CD4-positive, alpha-beta memory T cell (primary cell): ENCODE measurements at regions not wholly inside any gene's neighbourhood (a gene's known extent, or its start where the extent isn't known, plus 50 kb on each side); places are given as distances from the start of the nearest gene placed in this dataset.

Experiments
- CTCF ChIA-PET: fragments of 350-600 bp; sonication (Branson Sonifier 250); formaldehyde crosslinking; loops from one replicate; lab custom pipeline; 2021; ENCODE audit warnings: inconsistent platforms; ENCODE audit not compliant: partially characterized antibody; lab: Charles Lee
- POLR2A ChIA-PET: fragments of 350-600 bp; sonication (Branson Sonifier 250); formaldehyde crosslinking; loops from one replicate; lab custom pipeline; 2021; ENCODE audit not compliant: partially characterized antibody; lab: Charles Lee
- DNase-seq, 5 donors: peaks; one replicate each; pipeline versions ENCODE4 v3.0.0 to v3.0.0-alpha.2; 2020 to 2022; ENCODE audit warnings: mixed read lengths in 1 of 5
- H3K27ac ChIP-seq: one replicate; pipeline ENCODE4 v1.7.0; 2013; ENCODE audit warnings: low read depth, low read length
- H3K27me3 ChIP-seq: 2 replicates; pipeline ENCODE4 v1.7.0; 2013; ENCODE audit warnings: mild to moderate bottlenecking, low read length, moderate library complexity; ENCODE audit not compliant: insufficient read depth
- H3K36me3 ChIP-seq: 2 replicates; pipeline ENCODE4 v1.7.0; 2013; ENCODE audit warnings: mild to moderate bottlenecking, low read length, moderate library complexity; ENCODE audit not compliant: insufficient read depth
- H3K4me1 ChIP-seq: 2 replicates; pipeline ENCODE4 v1.7.0; 2013; ENCODE audit warnings: mild to moderate bottlenecking, low read length, moderate library complexity; ENCODE audit not compliant: insufficient read depth
- H3K4me3 ChIP-seq, 2 donors: one replicate each; pipeline ENCODE4 v1.7.0; 2013; ENCODE audit warnings: low read length in 2 of 2, mild to moderate bottlenecking in 1 of 2
- H3K9me3 ChIP-seq, 2 donors: one replicate each; pipeline ENCODE4 v1.7.0; 2013; ENCODE audit warnings: low read length in 2 of 2, control low read depth in 1 of 2; ENCODE audit not compliant: control insufficient read depth in 1 of 2
- H3K27ac Mint-ChIP-seq, 7 donors: one replicate each; pipeline ENCODE4 v1.8.0; 2020 to 2021; ENCODE audit warnings: mixed read lengths in 7 of 7, mild to moderate bottlenecking in 6 of 7, inconsistent platforms in 3 of 7, moderate library complexity in 3 of 7
- H3K27me3 Mint-ChIP-seq, 2 donors: one replicate each; pipeline ENCODE4 v1.8.0; 2020 to 2021; ENCODE audit warnings: mixed read lengths in 2 of 2
- H3K36me3 Mint-ChIP-seq, 2 donors: one replicate each; pipeline ENCODE4 v1.8.0; 2020 to 2021; ENCODE audit warnings: mixed read lengths in 2 of 2, inconsistent platforms in 1 of 2, mild to moderate bottlenecking in 1 of 2
- H3K4me1 Mint-ChIP-seq, 4 donors: one replicate each; pipeline ENCODE4 v1.8.0; 2020 to 2021; ENCODE audit warnings: mixed read lengths in 4 of 4, mild to moderate bottlenecking in 1 of 4
- H3K4me3 Mint-ChIP-seq, 8 donors: one replicate each; pipeline ENCODE4 v1.8.0; 2020 to 2021; ENCODE audit warnings: mixed read lengths in 8 of 8, mild to moderate bottlenecking in 7 of 8, moderate library complexity in 6 of 8, inconsistent platforms in 3 of 8
- H3K9me3 Mint-ChIP-seq, 8 donors: one replicate each; pipeline ENCODE4 v1.8.0; 2020 to 2021; ENCODE audit warnings: mixed read lengths in 8 of 8, mild to moderate bottlenecking in 5 of 8, inconsistent platforms in 3 of 8, moderate library complexity in 1 of 8
- intact Hi-C: fragments of 100-400 bp; cut with micrococcal nuclease; formaldehyde crosslinking; loops from one replicate; pipeline ENCODE4 v1.15.1; 2023

DNA sequence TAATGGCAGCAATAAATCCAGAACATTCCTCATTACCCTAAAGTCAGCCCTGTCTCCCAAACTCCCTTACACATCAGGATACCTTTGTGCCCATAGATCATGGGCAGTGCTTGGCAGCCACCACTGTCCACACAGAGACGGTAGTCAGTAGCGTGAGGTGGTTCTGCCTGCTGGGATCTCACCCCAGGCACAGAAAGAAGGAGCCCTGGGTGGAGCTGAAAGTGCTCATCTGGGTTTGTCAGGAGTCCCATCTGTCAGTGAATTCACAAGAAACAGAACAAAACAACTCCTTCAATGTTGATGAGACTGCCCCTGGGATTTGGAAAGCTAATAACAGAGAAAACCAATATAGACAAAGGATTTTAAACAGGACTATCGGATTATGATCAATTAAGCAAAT is 90.2 kb upstream of the PRSS58 start:
- H3K9me3 ChIP-seq: no peaks in the 10 kb centered on the region
- intact Hi-C loops: no loop called here
- DNase-seq: no peak
- Mint-ChIP-seq H3K27me3 (peaks cover 0 to 1% of the 10 kb centered on the region in 2 donors), H3K9me3 (peaks cover 0 to 1% (median 0%) of the 10 kb centered on the region in 8 donors), H3K27ac (peak overlapping the region in 2 of 7 donors; percentile 22 to 23), H3K4me3 (peak overlapping the region in 2 of 8 donors; percentile 6 to 22), H3K36me3 (no peaks in the 10 kb centered on the region), H3K4me1 (peaks cover 11 to 51% (median 21%) of the 10 kb centered on the region in 4 donors)
- ChIA-PET CTCF (interaction anchor here (1.2 kb wide), 1 partner anchor 28 kb away, joined by 3 read pairs; no protein-coding TSS in a partner anchor), POLR2A (interaction anchor here (1.3 to 9.5 kb wide), 5 partner anchors 13 to 462 kb away, joined by 3 to 153 read pairs (median 3); no protein-coding TSS in a partner anchor)
- H3K4me3 ChIP-seq: no peak overlapping the region
- H3K36me3 ChIP-seq: no peaks in the 10 kb centered on the region
- peaks cover 39% of the 10 kb centered on the region for H3K4me1 ChIP-seq
- no peaks in the 10 kb centered on the region for H3K27me3 ChIP-seq
- H3K27ac ChIP-seq: no peak overlapping the region

DNA sequence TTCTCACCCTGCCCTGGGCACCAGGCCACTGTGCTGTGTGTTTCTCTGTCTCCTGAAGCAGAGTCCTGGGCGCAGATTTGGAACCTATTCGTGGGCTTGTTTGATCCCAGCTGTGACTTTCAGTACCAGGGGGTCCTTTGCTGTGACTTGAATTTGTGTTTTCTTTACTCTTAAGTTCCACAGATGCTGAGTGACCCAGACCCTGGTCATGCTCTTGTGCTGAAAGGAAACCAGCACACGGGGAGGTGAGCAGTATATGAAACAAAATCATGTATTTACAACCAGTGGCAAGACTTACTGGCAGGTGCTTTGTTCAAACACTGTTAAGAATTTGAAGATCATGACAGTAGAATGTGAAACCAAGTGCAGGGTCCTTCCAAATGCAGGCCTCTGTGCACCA is 89.2 kb upstream of the PRSS58 start:
- Histone ChIP-seq H3K9me3 (no peaks in the 10 kb centered on the region), H3K4me3 (no peak overlapping the region), H3K27me3 (no peaks in the 10 kb centered on the region), H3K36me3 (no peaks in the 10 kb centered on the region), H3K4me1 (peaks cover 29% of the 10 kb centered on the region), H3K27ac (no peak overlapping the region)
- CTCF ChIA-PET: interaction anchor here (0.8 to 1.0 kb wide), 2 partner anchors 44 to 464 kb away, joined by 3 to 4 read pairs; no protein-coding TSS in a partner anchor
- DNase-seq: no peak
- Mint-ChIP-seq H3K27ac (peak overlapping the region in 2 of 7 donors; percentile 1 to 68), H3K4me3 (no peak overlapping the region), H3K36me3 (no peaks in the 10 kb centered on the region), H3K4me1 (peaks cover 4 to 43% (median 13%) of the 10 kb centered on the region in 4 donors), H3K27me3 (peaks cover 0 to 1% of the 10 kb centered on the region in 2 donors), H3K9me3 (peaks cover 0 to 1% (median 0%) of the 10 kb centered on the region in 8 donors)
- POLR2A ChIA-PET: interaction anchor here (1.3 to 9.5 kb wide), 3 partner anchors 12 to 462 kb away, joined by 3 to 153 read pairs (median 18); no protein-coding TSS in a partner anchor
- intact Hi-C loops: no loop called here

DNA sequence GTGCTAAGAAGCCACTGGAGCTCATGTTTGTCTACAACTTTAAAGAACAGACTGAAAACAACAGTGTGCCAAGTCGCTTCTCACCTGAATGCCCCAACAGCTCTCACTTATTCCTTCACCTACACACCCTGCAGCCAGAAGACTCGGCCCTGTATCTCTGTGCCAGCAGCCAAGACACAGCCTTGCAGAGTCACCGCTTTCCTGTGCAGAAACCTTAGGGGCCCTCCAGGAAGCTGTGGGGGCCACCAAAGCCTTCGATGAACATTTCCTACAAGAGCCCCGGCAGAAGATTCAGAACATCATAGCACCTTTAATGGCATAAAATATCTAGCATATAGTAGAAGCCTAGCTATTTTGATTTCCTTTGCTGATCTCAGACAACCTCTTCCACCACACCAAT is 88.0 kb upstream of the PRSS58 start:
- Mint-ChIP-seq H3K27me3 (peaks cover 0 to 3% of the 10 kb centered on the region in 2 donors), H3K4me3 (peak overlapping the region in 6 of 8 donors; percentile 2 to 75 (median 44)), H3K36me3 (no peaks in the 10 kb centered on the region), H3K4me1 (peaks cover 0 to 37% (median 9%) of the 10 kb centered on the region in 4 donors), H3K27ac (peak overlapping the region in 5 of 7 donors; percentile 6 to 84 (median 39)), H3K9me3 (peaks cover 0 to 1% (median 0%) of the 10 kb centered on the region in 8 donors)
- CTCF ChIA-PET: interaction anchor here (1.2 to 1.9 kb wide), 3 partner anchors 12 to 41 kb away, joined by 4 to 6 read pairs (median 5); no protein-coding TSS in a partner anchor
- intact Hi-C loops: loop anchor here (1.0 kb wide), 1 partner anchor 37 kb away; no protein-coding TSS in a partner anchor
- Histone ChIP-seq H3K27ac (peak overlapping the region; percentile 10), H3K9me3 (no peaks in the 10 kb centered on the region), H3K4me1 (peaks cover 25% of the 10 kb centered on the region), H3K36me3 (no peaks in the 10 kb centered on the region), H3K27me3 (no peaks in the 10 kb centered on the region), H3K4me3 (no peak overlapping the region)
- POLR2A ChIA-PET: interaction anchor here (1.1 to 9.5 kb wide), 4 partner anchors 37 to 463 kb away, joined by 6 to 153 read pairs (median 16); no protein-coding TSS in a partner anchor
- DNase-seq: peak in 3 of 5 donors; percentile 48 to 62 (median 55)

DNA sequence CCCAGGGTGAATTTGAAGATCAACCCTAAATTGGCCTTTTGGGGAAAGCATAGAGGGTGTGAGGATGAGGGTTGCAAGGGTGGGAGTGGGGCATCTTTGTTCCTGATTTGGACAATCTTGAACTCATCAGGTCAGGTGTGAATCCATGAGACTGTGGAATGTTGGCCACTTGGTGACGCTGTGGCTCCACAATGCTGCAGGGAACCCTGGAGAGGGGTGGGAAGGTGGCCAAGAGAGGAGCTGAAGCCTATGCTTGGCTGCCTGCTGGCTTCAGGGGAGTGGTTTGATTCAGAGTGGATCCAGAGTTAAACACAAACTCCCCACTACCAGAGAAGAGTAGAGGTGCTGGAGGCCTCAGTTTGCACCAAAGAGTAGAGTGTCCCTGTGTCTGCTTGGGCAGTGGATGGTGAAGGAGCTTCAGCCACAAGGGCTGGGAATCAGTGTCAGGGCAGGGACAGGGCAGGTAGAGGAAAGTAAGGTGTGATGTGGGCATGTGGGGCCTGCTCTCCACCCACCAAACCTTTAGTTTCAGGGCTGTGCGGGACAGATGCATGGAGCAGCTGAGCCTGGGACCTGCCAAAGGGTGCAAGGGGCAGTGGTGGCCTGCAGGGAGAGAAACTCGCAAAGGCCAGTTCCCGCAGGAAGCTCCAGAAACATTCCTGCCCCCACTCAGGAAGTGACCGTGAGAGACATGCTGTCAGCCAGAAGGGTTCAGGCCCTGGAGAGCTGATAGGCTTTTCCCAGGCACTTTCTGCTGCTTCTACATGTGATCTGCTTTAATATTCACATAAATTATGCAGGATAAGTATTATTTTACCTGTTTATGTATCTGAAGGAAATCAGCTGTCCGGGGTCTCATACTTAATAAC is 81.0 kb upstream of the PRSS58 start:
- peak overlapping the region in 2 of 8 donors; percentile 7 to 63 for H3K4me3 Mint-ChIP-seq
- DNase-seq: no peak
- intact Hi-C loops: no loop called here

DNA sequence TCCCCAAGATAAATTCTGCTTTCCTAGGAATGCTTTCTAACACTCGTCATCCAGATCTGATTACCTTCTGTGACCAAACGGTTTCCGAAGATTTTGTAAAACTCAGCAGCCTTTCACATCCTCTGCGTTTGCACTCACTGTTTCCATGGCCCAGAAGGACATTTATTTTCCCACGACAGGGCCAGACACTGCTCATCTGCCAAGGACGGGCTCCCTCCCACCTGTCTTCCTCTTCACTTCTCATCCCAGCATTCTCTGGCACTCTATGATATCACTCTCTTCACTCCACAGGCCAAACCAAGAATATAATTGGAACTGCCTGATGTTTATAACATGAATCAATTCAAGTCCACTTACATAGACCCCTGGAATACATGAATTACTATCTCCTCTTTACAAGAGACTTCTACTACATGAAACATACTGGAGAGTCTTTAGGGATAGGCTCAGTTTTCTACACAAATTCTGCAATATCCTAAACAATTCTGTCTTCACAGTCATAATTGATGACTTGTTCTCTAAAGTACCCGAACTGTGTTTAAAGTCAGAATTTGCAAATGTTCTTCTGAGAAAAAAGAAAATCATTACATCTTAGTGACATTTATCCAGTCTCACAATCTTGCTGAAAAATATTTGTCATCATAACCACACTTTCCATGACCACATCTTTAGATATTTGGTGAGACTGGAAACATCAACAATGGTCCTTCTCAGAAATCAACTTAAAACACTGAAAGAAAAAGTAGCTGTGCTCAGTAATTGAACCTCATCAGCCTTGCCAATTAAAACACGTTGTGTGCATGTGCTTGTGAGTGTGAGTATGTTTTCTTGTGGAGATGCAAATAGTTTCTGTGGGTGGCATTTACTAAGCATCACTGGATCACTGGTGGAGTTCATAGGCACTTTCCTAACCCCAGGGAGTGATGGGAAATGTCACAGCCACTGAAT is 79.5 kb upstream of the PRSS58 start:
- ChIA-PET CTCF (interaction anchor here (0.7 to 1.5 kb wide), 5 partner anchors 13 to 474 kb away, joined by 3 to 4 read pairs (median 3); no protein-coding TSS in a partner anchor), POLR2A (interaction anchor here (2.5 to 3.0 kb wide), 2 partner anchors 461 to 472 kb away, joined by 12 to 13 read pairs; no protein-coding TSS in a partner anchor)
- H3K27ac Mint-ChIP-seq: peak overlapping the region in 4 of 7 donors; percentile 23 to 73 (median 60)
- Histone ChIP-seq H3K36me3 (no peaks in the 10 kb centered on the region), H3K27me3 (no peaks in the 10 kb centered on the region), H3K4me1 (no peaks in the 10 kb centered on the region), H3K4me3 (no peak overlapping the region), H3K9me3 (no peaks in the 10 kb centered on the region), H3K27ac (no peak overlapping the region)
- peak overlapping the region in 5 of 8 donors; percentile 1 to 21 (median 2) for H3K4me3 Mint-ChIP-seq
- peaks cover 8 to 12% of the 10 kb centered on the region in 2 donors for H3K27me3 Mint-ChIP-seq
- intact Hi-C loops: no loop called here
- peaks cover 0 to 17% (median 6%) of the 10 kb centered on the region in 4 donors for H3K4me1 Mint-ChIP-seq
- DNase-seq: no peak
- H3K36me3 Mint-ChIP-seq: no peaks in the 10 kb centered on the region
- H3K9me3 Mint-ChIP-seq: no peaks in the 10 kb centered on the region

More for the DNA sequence above, 81.0 kb upstream of the PRSS58 start:
- Mint-ChIP-seq H3K4me1 (peaks cover 0 to 17% (median 6%) of the 10 kb centered on the region in 4 donors), H3K9me3 (peaks cover 0 to under 1% (median 0%) of the 10 kb centered on the region in 8 donors), H3K27ac (peak overlapping the region in 5 of 7 donors; percentile 21 to 68 (median 35)), H3K27me3 (peaks cover 6 to 9% of the 10 kb centered on the region in 2 donors), H3K36me3 (no peaks in the 10 kb centered on the region)
- ChIA-PET POLR2A (interaction anchor here (1.0 to 3.0 kb wide), 4 partner anchors 450 to 470 kb away, joined by 3 to 13 read pairs (median 8); no protein-coding TSS in a partner anchor), CTCF (interaction anchor here (0.8 to 1.7 kb wide), 4 partner anchors 12 to 20 kb away, joined by 3 to 7 read pairs (median 3); no protein-coding TSS in a partner anchor)
- Histone ChIP-seq H3K4me1 (no peaks in the 10 kb centered on the region), H3K27ac (no peak overlapping the region), H3K36me3 (no peaks in the 10 kb centered on the region), H3K4me3 (no peak overlapping the region), H3K27me3 (no peaks in the 10 kb centered on the region), H3K9me3 (no peaks in the 10 kb centered on the region)

DNA sequence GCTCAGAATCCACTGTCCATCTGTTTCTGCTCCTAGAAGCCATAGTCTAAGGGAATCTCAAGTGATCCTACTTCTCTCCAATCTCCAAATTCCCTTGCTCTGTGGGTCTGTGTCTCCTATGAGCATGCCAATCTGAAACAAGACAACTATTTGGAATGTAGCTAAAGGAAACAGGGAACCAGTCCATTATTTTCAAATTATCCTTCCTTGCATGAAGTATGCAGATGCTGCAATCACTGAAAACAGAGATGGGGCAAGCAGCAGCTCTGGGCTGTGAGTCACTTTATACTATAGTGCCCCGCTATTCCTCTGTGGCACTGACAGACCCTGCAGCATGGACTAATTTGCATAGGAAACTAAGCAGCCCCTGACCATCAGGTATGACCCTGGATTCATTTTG is 76.9 kb upstream of the PRSS58 start:
- Mint-ChIP-seq H3K4me3 (peak overlapping the region; percentile 17 to 69 (median 51)), H3K27ac (no peak overlapping the region), H3K27me3 (peaks cover 6 to 15% of the 10 kb centered on the region in 2 donors), H3K9me3 (no peaks in the 10 kb centered on the region), H3K4me1 (peaks cover 0 to 11% (median 6%) of the 10 kb centered on the region in 4 donors), H3K36me3 (no peaks in the 10 kb centered on the region)
- intact Hi-C loops: no loop called here
- no peak overlapping the region for H3K4me3 ChIP-seq
- ChIA-PET POLR2A (interaction anchor here (0.9 to 1.7 kb wide), 3 partner anchors 13 to 473 kb away, joined by 3 to 7 read pairs (median 3); no protein-coding TSS in a partner anchor), CTCF (no interaction called here)
- H3K4me1 ChIP-seq: no peaks in the 10 kb centered on the region
- H3K36me3 ChIP-seq: no peaks in the 10 kb centered on the region
- no peaks in the 10 kb centered on the region for H3K9me3 ChIP-seq
- no peak overlapping the region for H3K27ac ChIP-seq
- no peaks in the 10 kb centered on the region for H3K27me3 ChIP-seq
- no peak for DNase-seq
